ENCODE measurements at regions not wholly inside any gene's neighbourhood (a gene's known extent, or its start where the extent isn't known, plus 50 kb on each side); places are given as distances from the start of the nearest gene placed in this dataset.
"Not testable (repeated sequence)": the region's sequence is repeated elsewhere in the genome, so short reads cannot be mapped to it uniquely, and the experiment has no call there.

GRCh38 chr3:163364717-163365116 lies 1713.6 kb downstream of the SI start:
- Histone ChIP-seq H3K36me3 (ENCODE audit: control insufficient read depth in 2 of 2, insufficient read depth in 1 of 2, low read length in 2 of 2) (no peaks in the 10 kb centered on the region), H3K4me1 (ENCODE audit: control insufficient read depth, insufficient read depth, low read length) (no peaks in the 10 kb centered on the region), H3K27ac (ENCODE audit: extremely low read depth, low read depth, low read length) (no peak overlapping the region), H3K4me3 (ENCODE audit: low read depth, low read length) (no peak overlapping the region), H3K9me3 (ENCODE audit: control insufficient read depth, insufficient read depth, low read depth, low read length) (no peaks in the 10 kb centered on the region)
- ChIA-PET POLR2A (no interaction called here), CTCF (no interaction called here)
- TF ChIP-seq ZNF791 (tag by site-specific recombination; IDR thresholded peaks at IDR 0.05) (no peak), ZNF37A (tag by site-specific recombination; IDR thresholded peaks at IDR 0.05) (no peak), ZNF785 (tag by site-specific recombination; IDR thresholded peaks at IDR 0.05) (no peak), ZSCAN5A (tag by site-specific recombination; IDR thresholded peaks at IDR 0.05) (no peak), ZNF221 (tag by site-specific recombination; IDR thresholded peaks at IDR 0.05; ENCODE audit: borderline replicate concordance) (no peak)

GRCh38 chr3:163362151-163362550 lies 1716.1 kb downstream of the SI start:
- TF ChIP-seq ZBTB21 (tag by site-specific recombination; IDR thresholded peaks at IDR 0.05) = no peak
- TF ChIP-seq ZNF416 (tag by site-specific recombination; IDR thresholded peaks at IDR 0.05) = no peak
- no peak for TF ChIP-seq ZNF624 (tag by site-specific recombination; IDR thresholded peaks at IDR 0.05)
- TF ChIP-seq BCL6B (tag by site-specific recombination; IDR thresholded peaks at IDR 0.05) = no peak
- TF ChIP-seq ZNF76 (tag by site-specific recombination; IDR thresholded peaks at IDR 0.05; ENCODE audit: borderline replicate concordance, low read depth) = no peak
- no peak for TF ChIP-seq BCL11A (tag by site-specific recombination; IDR thresholded peaks at IDR 0.05; ENCODE audit: low read depth)
- no peak for TF ChIP-seq GLIS1 (tag by site-specific recombination; IDR thresholded peaks at IDR 0.05)
- no peak for TF ChIP-seq PRDM2 (tag by site-specific recombination; IDR thresholded peaks at IDR 0.05; ENCODE audit: borderline replicate concordance)
- TF ChIP-seq ZNF362 (tag by site-specific recombination; IDR thresholded peaks at IDR 0.05) = no peak
- Histone ChIP-seq H3K27ac (ENCODE audit: extremely low read depth, low read depth, low read length) (no peak overlapping the region), H3K4me1 (ENCODE audit: control insufficient read depth, insufficient read depth, low read length) (no peaks in the 10 kb centered on the region), H3K4me3 (ENCODE audit: low read depth, low read length) (no peak overlapping the region), H3K36me3 (ENCODE audit: control insufficient read depth in 2 of 2, insufficient read depth in 1 of 2, low read length in 2 of 2) (no peaks in the 10 kb centered on the region), H3K9me3 (ENCODE audit: control insufficient read depth, insufficient read depth, low read depth, low read length) (no peaks in the 10 kb centered on the region)
- POLR2A ChIA-PET = no interaction called here
- CTCF ChIA-PET = no interaction called here

GRCh38 chr3:163361357-163361878 lies 1716.9 kb downstream of the SI start:
- H3K36me3 ChIP-seq (ENCODE audit: control insufficient read depth in 2 of 2, insufficient read depth in 1 of 2, low read length in 2 of 2); H3K4me3 ChIP-seq (ENCODE audit: low read depth, low read length); H3K27ac ChIP-seq (ENCODE audit: extremely low read depth, low read depth, low read length); POLR2A ChIA-PET; H3K9me3 ChIP-seq (ENCODE audit: control insufficient read depth, insufficient read depth, low read depth, low read length); CTCF ChIA-PET; H3K4me1 ChIP-seq (ENCODE audit: control insufficient read depth, insufficient read depth, low read length): not testable (repeated sequence)

Data from HEK293 (cell line).